Gastrocnemius medialis (tissue), 4 donors: ENCODE measurements at regions not wholly inside any gene's neighbourhood (a gene's known extent, or its start where the extent isn't known, plus 50 kb on each side); places are given as distances from the start of the nearest gene placed in this dataset.

Source experiments
- ATAC-seq, 2 donors: fragments of 150-250 bp; one replicate each; pipeline ENCODE4 v1.9.1; 2016
- DNase-seq, 2 donors: peaks; one replicate each; pipeline ENCODE4 v3.0.0-alpha.2; 2019
- H3K27ac ChIP-seq, 4 donors: fragments of 200-600 bp; sonication (generic); 1 replicate in 1 of 4; 2 replicates in 3 of 4; pipeline ENCODE4 v1.5.1; 2016 to 2018; ENCODE audit warnings: mild to moderate bottlenecking in 2 of 4, moderate library complexity in 1 of 4
- H3K27me3 ChIP-seq, 3 donors: fragments of 200-600 bp; sonication (generic) in 2 of 3; 1 replicate in 1 of 3; 2 replicates in 2 of 3; pipeline versions ENCODE4 v1.5.1 to v1.6.0; 2016 to 2019; ENCODE audit warnings: mild to moderate bottlenecking in 1 of 3, moderate library complexity in 1 of 3
- H3K36me3 ChIP-seq, 2 donors: fragments of 200-600 bp; sonication (generic) in 1 of 2; one replicate each; pipeline ENCODE4 v1.5.1; 2017 to 2018
- H3K4me1 ChIP-seq, 2 donors: fragments of 200-600 bp; sonication (generic) in 1 of 2; one replicate each; pipeline ENCODE4 v1.5.1; 2016 to 2017; ENCODE audit warnings: mild to moderate bottlenecking in 2 of 2
- H3K4me3 ChIP-seq, 4 donors: fragments of 200-600 bp; sonication (generic) in 3 of 4; 1 replicate in 1 of 4; 2 replicates in 3 of 4; pipeline ENCODE4 v1.5.1; 2016 to 2019; ENCODE audit warnings: mild to moderate bottlenecking in 2 of 4
- H3K9me3 ChIP-seq, 3 donors: fragments of 200-600 bp; sonication (generic) in 2 of 3; 1 replicate in 1 of 3; 2 replicates in 2 of 3; pipeline ENCODE4 v1.5.1; 2016 to 2019
- POLR2A ChIP-seq, 2 donors: fragments of 450-650 bp; IDR thresholded peaks; one replicate each; pipeline ENCODE4 v1.6.1; 2017; ENCODE audit warnings: antibody characterized with exemption in 2 of 2, mild to moderate bottlenecking in 2 of 2, moderate library complexity in 2 of 2
- in situ Hi-C, 4 donors: fragments of 200-750 bp; cut with MboI; loops; one replicate each; pipeline versions ENCODE4 v1.15.0 to v1.8.0; 2017; ENCODE audit warnings: low sequenced_read_pairs in 4 of 4
- intact Hi-C: fragments of 100-400 bp; cut with DNase I; formaldehyde crosslinking; loops from one replicate; pipeline ENCODE4 v1.15.1; 2023; ENCODE audit warnings: low total_unique reads
- TF ChIP-seq, protein P1 (sequence below), 5 experiments: fragments of 450-650 bp in 3 of 5; fragments of 200-600 bp in 2 of 5; sonication (generic) in 2 of 5; IDR thresholded peaks in 4 of 5; conservative IDR thresholded peaks in 1 of 5; 1 replicate in 4 of 5; 2 replicates in 1 of 5; pipeline ENCODE4 v1.5.1; 2016 to 2019; ENCODE audit warnings: antibody characterized with exemption in 5 of 5, mild to moderate bottlenecking in 3 of 5, moderate library complexity in 3 of 5

DNA sequence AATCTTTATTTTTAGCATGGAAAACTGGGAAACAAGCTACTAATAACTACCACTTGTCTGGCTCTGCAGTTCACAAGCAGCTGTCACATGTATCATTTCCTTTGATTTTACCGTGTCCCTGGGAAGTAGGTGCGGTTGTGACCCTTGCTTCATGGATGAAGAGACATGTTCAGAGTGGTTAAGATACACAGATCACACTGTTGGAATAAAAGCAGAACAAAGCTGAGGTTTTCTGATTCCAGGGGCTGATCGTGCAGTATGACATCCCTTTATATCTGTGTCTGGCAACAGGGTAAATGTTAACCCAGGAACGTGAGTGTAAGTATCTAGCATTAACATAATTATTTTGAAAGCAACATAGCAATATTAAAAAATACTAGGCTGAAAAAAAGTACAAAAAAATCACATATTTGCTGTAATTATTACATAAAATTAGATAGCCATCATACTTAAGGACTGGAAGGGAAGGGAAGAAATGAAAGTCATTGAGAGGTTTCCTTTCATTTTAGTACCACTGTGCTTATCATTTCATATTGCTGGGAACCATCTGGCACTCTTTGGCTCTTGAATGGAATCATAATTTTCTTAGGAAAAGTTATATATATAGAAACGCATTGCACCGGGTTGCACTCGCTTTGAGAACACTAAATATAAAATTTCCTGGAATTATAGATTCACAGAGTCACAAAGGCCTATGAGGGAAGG lies 62.8 kb upstream of the PAXBP1 start:
- Histone ChIP-seq H3K36me3 (no peaks in the 10 kb centered on the region), H3K27ac (no peak overlapping the region), H3K4me1 (no peaks in the 10 kb centered on the region), H3K27me3 (peaks cover 0 to 4% (median 0%) of the 10 kb centered on the region in 3 donors), H3K4me3 (no peak overlapping the region), H3K9me3 (no peaks in the 10 kb centered on the region)
- in situ Hi-C loops (loop anchor here (10.0 to 25.0 kb wide), 3 partner anchors 290 to 360 kb away; no protein-coding TSS in a partner anchor), intact Hi-C loops (loop anchor here (5.0 kb wide), 1 partner anchor 293 kb away; no protein-coding TSS in a partner anchor)
- no peak for DNase-seq
- ATAC-seq = no peak
- no peak for TF ChIP-seq POLR2A (IDR thresholded peaks at IDR 0.05)
- TF ChIP-seq, protein P1, sequence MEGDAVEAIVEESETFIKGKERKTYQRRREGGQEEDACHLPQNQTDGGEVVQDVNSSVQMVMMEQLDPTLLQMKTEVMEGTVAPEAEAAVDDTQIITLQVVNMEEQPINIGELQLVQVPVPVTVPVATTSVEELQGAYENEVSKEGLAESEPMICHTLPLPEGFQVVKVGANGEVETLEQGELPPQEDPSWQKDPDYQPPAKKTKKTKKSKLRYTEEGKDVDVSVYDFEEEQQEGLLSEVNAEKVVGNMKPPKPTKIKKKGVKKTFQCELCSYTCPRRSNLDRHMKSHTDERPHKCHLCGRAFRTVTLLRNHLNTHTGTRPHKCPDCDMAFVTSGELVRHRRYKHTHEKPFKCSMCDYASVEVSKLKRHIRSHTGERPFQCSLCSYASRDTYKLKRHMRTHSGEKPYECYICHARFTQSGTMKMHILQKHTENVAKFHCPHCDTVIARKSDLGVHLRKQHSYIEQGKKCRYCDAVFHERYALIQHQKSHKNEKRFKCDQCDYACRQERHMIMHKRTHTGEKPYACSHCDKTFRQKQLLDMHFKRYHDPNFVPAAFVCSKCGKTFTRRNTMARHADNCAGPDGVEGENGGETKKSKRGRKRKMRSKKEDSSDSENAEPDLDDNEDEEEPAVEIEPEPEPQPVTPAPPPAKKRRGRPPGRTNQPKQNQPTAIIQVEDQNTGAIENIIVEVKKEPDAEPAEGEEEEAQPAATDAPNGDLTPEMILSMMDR (IDR thresholded peaks at IDR 0.05 in 4 of 5, conservative IDR thresholded peaks at IDR 0.05 in 1 of 5) = no peak

DNA sequence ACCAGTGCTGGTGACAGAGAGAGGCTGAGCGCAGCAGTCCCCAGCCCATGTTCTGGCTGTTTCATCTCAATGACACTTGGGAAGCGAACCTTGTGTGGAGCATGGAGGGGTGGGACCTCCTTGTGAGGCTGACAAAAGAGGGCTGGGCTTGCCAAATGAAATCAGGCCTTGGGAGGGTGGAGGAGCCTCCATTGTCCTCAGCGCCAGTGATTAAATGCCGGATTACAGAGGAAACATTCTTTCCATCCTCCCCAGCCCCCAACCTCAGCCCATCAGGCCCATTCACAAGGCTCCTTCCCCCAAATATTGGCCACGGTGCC lies 63.3 kb upstream of the PAXBP1 start:
- Histone ChIP-seq H3K36me3 (no peaks in the 10 kb centered on the region), H3K4me3 (no peak overlapping the region), H3K9me3 (no peaks in the 10 kb centered on the region), H3K4me1 (no peaks in the 10 kb centered on the region), H3K27ac (no peak overlapping the region), H3K27me3 (peaks cover 0 to 4% (median 0%) of the 10 kb centered on the region in 3 donors)
- TF ChIP-seq POLR2A (IDR thresholded peaks at IDR 0.05) = no peak
- TF ChIP-seq, protein P1 (IDR thresholded peaks at IDR 0.05 in 4 of 5, conservative IDR thresholded peaks at IDR 0.05 in 1 of 5) = no peak
- ATAC-seq (no peak), DNase-seq (no peak)
- in situ Hi-C loops (loop anchor here (10.0 to 25.0 kb wide), 3 partner anchors 290 to 360 kb away; no protein-coding TSS in a partner anchor), intact Hi-C loops (loop anchor here (5.0 kb wide), 1 partner anchor 292 kb away; no protein-coding TSS in a partner anchor)

DNA sequence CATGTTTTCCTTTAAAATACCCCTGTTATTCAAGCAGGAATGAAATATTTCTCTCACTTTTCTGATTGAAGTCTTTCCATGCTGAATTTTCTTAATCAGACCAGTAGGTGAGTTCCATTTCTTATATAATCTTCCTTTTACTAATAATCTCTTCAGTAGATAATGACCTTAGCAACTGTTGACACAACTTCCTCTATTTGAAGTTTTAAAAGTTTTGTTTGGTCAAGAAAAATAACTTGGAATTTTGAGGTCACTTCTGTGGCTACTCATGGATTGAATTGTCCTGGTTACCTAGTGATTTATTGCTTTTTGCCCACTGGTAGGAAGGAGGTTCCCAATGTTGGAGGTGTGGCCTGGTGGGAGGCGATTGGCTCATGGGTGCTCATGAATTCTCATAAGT lies 70.6 kb upstream of the PAXBP1 start:
- Histone ChIP-seq H3K27ac (no peak overlapping the region), H3K27me3 (peaks cover 0 to 3% (median 0%) of the 10 kb centered on the region in 3 donors), H3K9me3 (no peaks in the 10 kb centered on the region), H3K4me1 (no peaks in the 10 kb centered on the region), H3K4me3 (no peak overlapping the region), H3K36me3 (no peaks in the 10 kb centered on the region)
- intact Hi-C loops = no loop called here
- ATAC-seq (no peak), DNase-seq (no peak)
- in situ Hi-C loops = loop anchor here in 2 of 4 donors (25.0 kb wide), 1 partner anchor 295 kb away; no protein-coding TSS in a partner anchor
- no peak for TF ChIP-seq POLR2A (IDR thresholded peaks at IDR 0.05)
- TF ChIP-seq, protein P1 (IDR thresholded peaks at IDR 0.05 in 4 of 5, conservative IDR thresholded peaks at IDR 0.05 in 1 of 5) = no peak

DNA sequence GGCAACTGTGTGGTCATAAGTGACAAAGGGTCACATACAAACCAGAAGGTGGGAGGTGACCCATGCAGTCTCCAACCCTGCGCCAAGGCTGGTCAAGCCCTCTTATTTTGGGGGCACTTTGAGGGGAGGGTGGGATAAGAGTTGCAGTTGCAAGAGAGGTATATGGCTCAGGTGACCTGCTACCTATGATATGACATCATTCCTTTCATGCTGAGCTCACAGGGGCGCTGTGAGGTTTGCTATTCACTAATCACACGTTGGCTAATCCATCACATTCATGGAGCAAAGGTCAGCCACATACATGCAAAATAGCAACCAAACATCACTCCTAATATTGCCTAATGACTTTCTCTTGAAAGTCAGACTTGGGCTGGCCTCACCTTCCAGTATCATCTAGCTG lies 72.0 kb upstream of the PAXBP1 start:
- H3K36me3 ChIP-seq = no peaks in the 10 kb centered on the region
- DNase-seq = no peak
- H3K27ac ChIP-seq = no peak overlapping the region
- no peaks in the 10 kb centered on the region for H3K4me1 ChIP-seq
- in situ Hi-C loops = loop anchor here in 2 of 4 donors (25.0 kb wide), 1 partner anchor 294 kb away; no protein-coding TSS in a partner anchor
- H3K27me3 ChIP-seq = peaks cover 0 to 3% (median 0%) of the 10 kb centered on the region in 3 donors
- intact Hi-C loops = no loop called here
- no peaks in the 10 kb centered on the region for H3K9me3 ChIP-seq
- TF ChIP-seq POLR2A (IDR thresholded peaks at IDR 0.05) = no peak
- TF ChIP-seq, protein P1 (IDR thresholded peaks at IDR 0.05 in 4 of 5, conservative IDR thresholded peaks at IDR 0.05 in 1 of 5) = no peak
- no peak overlapping the region for H3K4me3 ChIP-seq
- ATAC-seq = no peak
